ENCODE measurements at regions not wholly inside any gene's neighbourhood (a gene's known extent, or its start where the extent isn't known, plus 50 kb on each side); places are given as distances from the start of the nearest gene placed in this dataset.

DNA sequence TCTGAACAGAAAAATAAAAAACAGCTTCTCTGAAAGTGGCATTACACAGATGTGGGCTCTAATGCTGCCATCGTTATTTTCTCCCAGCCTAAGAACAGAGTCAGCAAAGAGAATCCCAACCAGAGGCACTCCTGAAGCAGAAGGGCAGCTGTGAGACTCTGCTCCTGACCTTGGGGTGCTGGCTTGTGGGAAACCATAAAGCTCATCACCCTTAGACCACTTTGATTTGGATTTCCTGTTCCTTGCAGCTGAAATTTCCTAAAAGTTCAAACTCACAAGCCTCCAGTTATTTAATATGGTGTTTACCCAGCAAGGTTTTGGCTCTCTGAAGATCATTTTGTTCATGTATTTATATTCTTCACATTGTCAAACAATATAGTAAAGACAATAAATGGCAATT is 814.8 kb downstream of the TNS3 start:
- TF ChIP-seq, protein P1, sequence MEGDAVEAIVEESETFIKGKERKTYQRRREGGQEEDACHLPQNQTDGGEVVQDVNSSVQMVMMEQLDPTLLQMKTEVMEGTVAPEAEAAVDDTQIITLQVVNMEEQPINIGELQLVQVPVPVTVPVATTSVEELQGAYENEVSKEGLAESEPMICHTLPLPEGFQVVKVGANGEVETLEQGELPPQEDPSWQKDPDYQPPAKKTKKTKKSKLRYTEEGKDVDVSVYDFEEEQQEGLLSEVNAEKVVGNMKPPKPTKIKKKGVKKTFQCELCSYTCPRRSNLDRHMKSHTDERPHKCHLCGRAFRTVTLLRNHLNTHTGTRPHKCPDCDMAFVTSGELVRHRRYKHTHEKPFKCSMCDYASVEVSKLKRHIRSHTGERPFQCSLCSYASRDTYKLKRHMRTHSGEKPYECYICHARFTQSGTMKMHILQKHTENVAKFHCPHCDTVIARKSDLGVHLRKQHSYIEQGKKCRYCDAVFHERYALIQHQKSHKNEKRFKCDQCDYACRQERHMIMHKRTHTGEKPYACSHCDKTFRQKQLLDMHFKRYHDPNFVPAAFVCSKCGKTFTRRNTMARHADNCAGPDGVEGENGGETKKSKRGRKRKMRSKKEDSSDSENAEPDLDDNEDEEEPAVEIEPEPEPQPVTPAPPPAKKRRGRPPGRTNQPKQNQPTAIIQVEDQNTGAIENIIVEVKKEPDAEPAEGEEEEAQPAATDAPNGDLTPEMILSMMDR (IDR thresholded peaks at IDR 0.05), result no peak
- no peak for TF ChIP-seq POLR2A (IDR thresholded peaks at IDR 0.05)
- no peak for TF ChIP-seq EP300 (IDR thresholded peaks at IDR 0.05)
